Activated T-cell treated with anti-CD3 and anti-CD28 coated beads, Interleukin-2, amount 50 U/mL, for 48 hours (primary cell): ENCODE measurements at regions not wholly inside any gene's neighbourhood (a gene's known extent, or its start where the extent isn't known, plus 50 kb on each side); places are given as distances from the start of the nearest gene placed in this dataset.

Experiments
- DNase-seq, 2 experiments: peaks; one replicate each; pipeline ENCODE4 v3.0.0-alpha.2; 2020

GRCh38 chrX:69221239-69222102 is 56.2 kb upstream of the PJA1 start:
- DNase-seq: no peak

GRCh38 chrX:69218407-69218997 is 53.2 kb upstream of the PJA1 start:
- no peak for DNase-seq

GRCh38 chrX:69216911-69217310 is 51.7 kb upstream of the PJA1 start:
- no peak for DNase-seq

DNA sequence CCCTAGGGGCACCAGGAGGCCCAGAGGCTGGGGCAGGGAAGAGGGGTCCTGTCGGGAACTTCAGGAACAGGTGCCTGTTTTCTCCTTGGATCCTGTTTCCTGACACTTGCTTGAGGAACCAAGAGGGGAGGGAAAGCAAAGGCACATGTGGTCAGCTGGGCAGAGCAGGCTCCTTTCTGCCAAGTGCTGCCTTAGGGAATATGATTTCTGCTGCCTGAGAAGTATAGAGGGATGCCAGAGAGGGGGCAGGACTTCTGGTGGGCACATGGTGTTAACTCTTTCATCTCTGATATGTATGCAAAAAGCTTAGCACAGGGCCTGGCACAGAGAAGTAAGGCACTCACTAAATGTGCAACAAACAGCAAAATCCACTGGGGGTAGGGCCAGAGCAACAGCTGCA is 51.2 kb upstream of the PJA1 start:
- DNase-seq: no peak

DNA sequence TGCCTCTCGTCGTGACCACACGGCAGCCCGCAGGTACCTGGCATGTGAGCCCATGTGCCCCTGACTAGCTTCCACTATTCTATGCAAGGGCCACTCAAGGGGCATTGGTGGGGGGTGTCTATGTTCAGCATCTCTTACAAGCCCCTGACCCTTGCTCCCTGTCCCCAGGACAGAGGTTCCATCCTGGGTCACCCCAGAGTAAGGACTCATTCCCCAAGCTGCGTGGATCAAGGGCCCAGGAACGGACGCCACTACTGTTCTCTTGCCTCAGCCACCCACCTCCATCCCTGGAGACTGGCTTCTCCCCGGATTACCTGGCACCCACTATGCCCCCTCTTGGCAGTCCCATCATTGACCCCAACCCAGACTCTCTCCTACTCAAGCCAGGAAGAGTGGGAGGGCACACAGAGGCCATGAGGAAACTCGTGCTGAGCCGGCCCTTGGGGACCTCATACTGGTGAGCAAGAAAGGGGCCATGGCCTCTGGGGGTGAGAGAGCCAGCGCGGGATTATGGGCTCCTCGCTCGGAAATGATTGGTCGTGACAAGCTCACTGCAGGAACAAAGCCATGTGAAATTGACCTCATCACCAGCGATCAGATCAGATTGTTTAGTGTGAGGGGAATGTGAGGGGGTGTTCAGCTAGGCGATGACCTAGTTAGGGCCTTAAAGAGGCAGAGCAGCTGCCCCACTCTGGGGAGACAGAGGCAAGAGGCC is 50.1 kb upstream of the PJA1 start:
- DNase-seq: no peak
